Stimulated activated CD4-positive, alpha-beta T cell treated with anti-CD3 and anti-CD28 coated beads, TNF-alpha, amount 100 ng/mL, for 24 hours (primary cell): ENCODE measurements at regions not wholly inside any gene's neighbourhood (a gene's known extent, or its start where the extent isn't known, plus 50 kb on each side); places are given as distances from the start of the nearest gene placed in this dataset.
A peak's percentile ranks its signal among the peaks of the same experiment; 100 is the strongest.

Source experiments
- DNase-seq, 3 experiments: peaks; one replicate each; pipeline ENCODE4 v3.0.0-alpha.2; 2020; ENCODE audit warnings: low read depth in 3 of 3

- no peak for DNase-seq
Observed at GRCh38 chr5:96340357-96340756, 92.7 kb downstream of the PCSK1 start.

DNA sequence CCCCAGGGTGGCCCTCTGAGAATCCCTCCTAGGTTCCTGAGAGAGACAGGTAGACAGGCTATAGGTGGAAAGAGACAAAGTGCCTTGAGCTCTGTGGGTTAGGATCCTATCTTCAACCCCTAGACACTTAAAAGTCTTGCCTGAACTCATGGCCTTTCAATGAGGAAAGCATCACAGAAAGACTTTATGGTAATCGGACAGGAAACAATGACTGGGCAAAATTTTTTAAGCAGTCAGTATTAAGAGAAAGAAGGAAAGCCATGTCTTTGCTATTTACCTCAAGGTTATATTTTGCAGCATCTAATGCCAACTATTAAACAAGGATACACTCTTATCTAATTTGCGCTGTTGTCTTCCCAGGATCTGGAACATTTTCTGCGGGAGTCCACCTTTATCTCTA is 93.2 kb downstream of the PCSK1 start:
- no peak for DNase-seq

GRCh38 chr5:96338624-96339415 is 94.2 kb downstream of the PCSK1 start:
- no peak for DNase-seq

- DNase-seq: no peak
Observed at GRCh38 chr5:96338091-96338490, 95.0 kb downstream of the PCSK1 start.

GRCh38 chr5:96337048-96337781 is 95.8 kb downstream of the PCSK1 start:
- DNase-seq: no peak

GRCh38 chr5:96336351-96336985 is 96.6 kb downstream of the PCSK1 start:
- DNase-seq: peak; percentile 20 to 47 (median 32)

- peak in 1 of 3 experiments; percentile 4 for DNase-seq
Observed at GRCh38 chr5:96335873-96336272, 97.2 kb downstream of the PCSK1 start.

- no peak for DNase-seq
Observed at GRCh38 chr5:96333391-96333790, 99.7 kb downstream of the PCSK1 start.

DNA sequence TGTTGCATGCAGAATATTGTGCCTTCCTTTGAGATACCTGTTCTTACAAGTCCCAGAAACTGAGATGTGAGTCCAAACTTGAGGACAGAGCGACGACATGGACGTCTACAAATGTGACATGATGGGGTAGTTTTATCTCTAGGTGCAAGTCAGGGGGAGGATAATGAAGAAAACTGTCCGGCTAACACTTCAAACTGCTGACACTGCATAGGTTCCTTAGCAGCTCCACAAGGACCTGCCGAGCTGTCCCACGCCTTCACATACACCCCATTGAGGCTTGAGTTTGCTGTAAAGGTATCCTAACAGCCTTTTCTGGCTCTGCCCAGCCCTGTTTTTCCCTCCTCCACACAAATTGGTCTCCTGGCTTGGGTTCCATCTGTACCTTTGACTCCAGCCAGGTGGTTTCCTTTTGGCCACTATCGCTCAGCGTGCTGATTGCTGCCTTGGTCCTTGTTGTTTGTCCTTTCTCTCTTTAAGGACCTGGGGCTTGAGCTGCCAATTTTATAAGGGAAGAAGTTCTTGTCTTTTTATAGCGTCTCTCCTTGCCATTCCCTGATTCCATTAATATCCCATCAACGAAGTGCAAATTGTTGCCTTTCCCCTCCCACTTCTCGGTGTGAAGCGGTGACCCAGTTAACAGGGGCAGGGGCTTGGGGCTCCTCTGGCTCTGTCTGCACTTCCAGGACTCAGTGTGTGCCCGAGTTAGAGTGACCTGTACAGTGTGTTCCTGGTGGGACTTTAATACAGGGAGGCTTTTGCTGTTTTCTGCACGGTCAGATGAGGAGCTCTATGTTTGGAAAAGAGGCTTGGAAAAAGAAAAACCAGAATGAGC is 100.3 kb downstream of the PCSK1 start:
- no peak for DNase-seq

GRCh38 chr5:96331681-96332361 is 101.2 kb downstream of the PCSK1 start:
- no peak for DNase-seq

DNA sequence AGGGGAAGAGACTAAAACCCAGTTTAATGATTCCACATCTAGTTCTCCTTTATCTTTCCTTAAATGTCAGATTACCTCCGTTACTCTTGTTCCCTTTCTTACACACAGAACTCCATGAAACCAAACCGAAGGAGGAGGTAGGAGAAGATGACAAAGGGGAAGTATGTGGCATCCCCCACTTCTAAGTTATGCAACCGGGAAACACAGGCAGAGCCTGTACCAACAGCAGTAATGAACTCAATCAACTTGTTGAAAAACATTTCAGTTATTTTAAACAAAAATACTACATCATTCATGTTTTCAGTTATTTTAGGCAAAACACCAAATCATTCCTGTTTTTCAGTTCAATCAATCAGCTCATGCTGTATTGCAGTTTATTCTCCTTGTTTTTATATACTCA is 101.8 kb downstream of the PCSK1 start:
- DNase-seq: no peak

- DNase-seq: no peak
Observed at GRCh38 chr5:96330530-96331140, 102.4 kb downstream of the PCSK1 start.

- no peak for DNase-seq
Observed at GRCh38 chr5:96329886-96330529, 103.0 kb downstream of the PCSK1 start.

GRCh38 chr5:96329289-96329688 is 103.8 kb downstream of the PCSK1 start:
- no peak for DNase-seq

DNA sequence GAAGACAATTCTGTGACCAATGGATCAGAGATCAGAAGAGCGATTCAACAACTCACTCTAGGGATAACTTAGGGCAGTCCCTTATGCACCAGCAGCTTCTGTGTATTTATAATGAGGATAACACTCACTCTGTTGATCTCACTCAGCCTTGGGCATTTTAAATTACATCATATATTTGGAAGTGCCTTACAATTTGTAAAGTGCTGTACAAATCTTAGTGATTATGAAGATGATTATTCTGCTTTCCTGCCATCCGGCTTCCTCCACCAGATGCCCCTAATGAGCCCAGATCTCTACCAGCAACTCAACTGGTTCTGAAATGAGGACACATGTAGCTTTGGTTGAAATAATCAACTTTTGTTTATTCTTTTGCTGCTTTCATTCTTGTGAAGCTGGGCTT is 105.3 kb downstream of the PCSK1 start:
- no peak for DNase-seq

GRCh38 chr5:96326902-96327301 is 106.1 kb downstream of the PCSK1 start:
- DNase-seq: no peak

DNA sequence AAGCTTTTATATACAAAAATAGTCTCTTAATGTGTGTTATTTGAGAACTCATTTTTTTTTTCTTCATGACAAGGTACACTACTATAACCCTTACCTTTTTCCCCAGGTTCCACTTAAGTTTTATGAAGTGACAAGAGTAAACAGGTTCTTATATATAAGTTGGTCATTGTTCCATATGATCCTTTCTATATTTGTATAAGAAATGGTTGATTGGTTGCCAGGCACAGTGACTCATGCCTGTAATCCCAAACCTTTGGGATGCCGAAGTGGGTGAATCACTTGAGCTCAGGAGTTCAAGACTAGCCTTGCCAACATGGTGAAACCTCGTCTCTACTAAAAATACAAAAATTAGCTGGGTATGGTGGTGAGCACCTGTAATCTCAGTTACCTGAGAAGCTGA is 108.3 kb downstream of the PCSK1 start:
- no peak for DNase-seq

DNA sequence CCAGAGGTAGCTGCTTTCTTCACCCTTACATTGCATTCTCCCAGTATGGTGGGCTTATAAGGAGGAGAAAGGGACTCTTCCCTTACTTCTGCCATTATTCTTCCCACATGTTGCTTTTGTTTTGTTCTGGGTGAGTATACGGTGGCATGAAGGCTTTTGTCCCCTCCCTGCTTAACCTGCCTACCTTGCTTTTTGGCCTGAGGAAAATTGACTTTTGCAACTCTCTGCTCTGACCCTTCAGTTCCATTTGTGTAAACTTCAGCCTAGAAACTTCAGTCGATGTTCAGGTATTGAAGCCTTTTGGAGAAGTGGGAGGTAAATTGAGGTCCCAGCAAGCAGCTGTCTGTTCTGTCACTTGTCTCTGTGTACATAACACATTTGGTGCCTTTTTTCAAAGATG is 110.2 kb downstream of the PCSK1 start:
- no peak for DNase-seq

GRCh38 chr5:96322217-96322616 is 110.8 kb downstream of the PCSK1 start:
- no peak for DNase-seq

GRCh38 chr5:96321345-96321744 is 111.7 kb downstream of the PCSK1 start:
- DNase-seq: no peak
